Muscle of arm (tissue), 1 donor: ENCODE measurements at regions not wholly inside any gene's neighbourhood (a gene's known extent, or its start where the extent isn't known, plus 50 kb on each side); places are given as distances from the start of the nearest gene placed in this dataset.
"Not testable (repeated sequence)": the region's sequence is repeated elsewhere in the genome, so short reads cannot be mapped to it uniquely, and the experiment has no call there.

ENCODE experiments used
- DNase-seq: peaks from one replicate; pipeline ENCODE4 v3.0.0-alpha.2; 2013

DNA sequence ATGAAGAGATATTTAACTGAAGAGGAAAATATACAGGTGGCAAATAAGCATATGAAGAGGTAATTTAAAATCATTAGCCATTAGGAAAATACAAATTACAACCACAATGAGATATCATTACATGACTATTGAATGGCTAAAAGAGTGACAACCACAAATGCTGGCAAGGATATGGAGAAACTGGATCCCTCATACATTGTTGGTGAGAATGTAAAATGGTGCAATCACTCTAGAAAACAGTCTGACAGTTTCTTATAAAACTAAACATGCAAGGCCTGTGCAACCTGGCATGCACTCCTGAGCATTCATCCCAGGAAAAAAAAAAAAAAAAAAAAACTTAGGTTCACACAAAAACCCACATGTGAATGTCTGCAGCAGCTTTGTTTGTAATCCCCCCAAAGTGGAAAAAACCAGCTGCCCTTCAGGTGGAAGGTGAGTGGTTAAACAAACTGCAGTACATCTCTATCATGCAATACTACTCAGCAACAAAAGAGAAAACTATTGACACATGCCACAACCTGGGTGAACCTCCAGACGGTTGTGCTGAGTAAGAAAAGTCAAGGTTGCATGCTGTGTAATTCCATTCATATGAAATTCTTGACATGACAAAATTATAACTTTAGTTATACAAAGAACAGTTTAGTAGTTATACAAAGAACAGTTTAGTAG is 189.2 kb upstream of the IRF2BP2 start:
- not testable (repeated sequence) for DNase-seq

DNA sequence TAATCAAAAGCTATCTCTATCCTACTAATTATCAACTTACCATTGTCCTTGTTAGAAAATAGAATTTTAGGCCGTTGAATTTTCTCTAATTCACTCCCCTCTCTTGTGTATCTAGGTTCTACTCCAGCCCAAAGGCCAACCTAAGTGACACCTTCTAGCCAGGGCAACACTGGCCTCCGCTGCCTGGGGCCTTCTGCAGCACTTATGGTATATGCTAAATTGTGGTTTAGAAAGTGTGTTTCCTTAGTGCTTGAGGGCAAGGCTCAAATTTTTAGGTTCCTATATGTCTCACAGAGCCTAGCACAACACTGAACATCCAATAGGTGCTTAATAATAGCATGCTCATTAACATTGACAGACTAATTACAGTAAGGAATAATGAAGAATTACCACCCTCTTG is 187.2 kb upstream of the IRF2BP2 start:
- not testable (repeated sequence) for DNase-seq

DNA sequence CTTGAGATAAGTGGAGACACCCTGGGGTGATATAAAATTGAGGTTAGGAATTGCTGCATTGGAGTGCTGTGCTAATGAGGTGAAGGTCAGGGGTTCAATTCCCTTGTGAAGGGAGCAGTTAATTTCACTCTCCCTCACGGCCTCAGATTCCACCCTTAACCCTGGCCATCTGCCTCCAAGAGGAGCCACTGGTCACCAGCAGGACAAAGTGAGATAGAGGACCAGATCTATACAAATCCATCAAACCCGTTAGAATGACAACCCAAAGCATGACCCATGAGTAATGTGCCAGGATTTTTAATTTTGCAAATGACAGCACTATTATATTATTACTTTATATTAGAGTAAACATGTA is 186.4 kb upstream of the IRF2BP2 start:
- DNase-seq = not testable (repeated sequence)

DNA sequence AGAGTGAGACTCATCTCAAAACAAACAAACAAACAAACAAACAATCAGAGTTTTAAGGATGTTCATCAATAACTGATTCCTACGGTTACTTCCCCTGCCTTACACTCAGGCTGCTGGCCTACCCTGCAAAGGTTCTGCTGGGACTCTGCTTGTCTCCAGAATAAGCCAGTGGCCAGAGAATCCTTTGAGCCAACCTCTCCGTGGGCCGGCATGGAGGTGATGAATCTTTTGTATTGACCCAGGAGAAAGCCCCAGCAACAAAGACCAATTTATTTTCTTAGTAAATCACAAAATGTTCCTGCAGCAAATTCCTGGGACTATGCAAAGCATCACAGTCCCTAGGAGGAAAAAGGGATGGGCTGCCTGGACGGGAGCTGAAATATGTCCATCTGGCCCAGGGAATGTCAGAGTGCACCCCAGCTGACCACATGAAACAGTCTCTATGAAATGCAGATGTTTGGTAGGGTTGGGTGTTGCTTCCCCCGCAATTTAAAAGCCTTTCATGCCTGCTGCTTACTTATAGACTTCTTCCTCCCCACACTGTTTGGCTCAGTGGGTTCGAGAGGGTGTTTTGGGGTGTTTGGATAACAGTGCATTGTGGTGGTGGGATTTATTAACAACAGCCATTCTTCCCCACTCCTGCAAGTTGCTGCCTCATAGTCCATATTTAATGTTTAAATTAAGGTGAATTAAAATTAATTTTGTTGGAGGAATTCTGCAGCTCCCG is 185.9 kb upstream of the IRF2BP2 start:
- DNase-seq = not testable (repeated sequence)

DNA sequence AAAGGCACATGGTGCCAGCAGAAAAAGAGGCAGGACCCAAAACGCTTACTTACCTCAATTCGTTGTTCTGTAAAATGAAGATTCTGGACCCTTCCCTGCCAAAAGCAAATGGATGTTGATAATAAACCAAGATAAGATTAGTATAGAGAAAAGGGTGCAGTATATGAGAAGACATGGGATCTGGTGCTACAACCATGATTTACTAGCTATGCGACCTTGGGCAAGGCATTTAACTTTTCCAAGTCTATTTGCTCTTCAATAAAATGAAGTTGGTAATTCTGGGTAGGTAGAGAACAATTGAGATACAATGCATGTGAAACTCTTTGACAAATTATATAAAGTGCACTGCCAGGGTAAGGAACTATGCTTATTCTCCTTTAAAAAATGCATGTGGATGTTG is 185.0 kb upstream of the IRF2BP2 start:
- not testable (repeated sequence) for DNase-seq

DNA sequence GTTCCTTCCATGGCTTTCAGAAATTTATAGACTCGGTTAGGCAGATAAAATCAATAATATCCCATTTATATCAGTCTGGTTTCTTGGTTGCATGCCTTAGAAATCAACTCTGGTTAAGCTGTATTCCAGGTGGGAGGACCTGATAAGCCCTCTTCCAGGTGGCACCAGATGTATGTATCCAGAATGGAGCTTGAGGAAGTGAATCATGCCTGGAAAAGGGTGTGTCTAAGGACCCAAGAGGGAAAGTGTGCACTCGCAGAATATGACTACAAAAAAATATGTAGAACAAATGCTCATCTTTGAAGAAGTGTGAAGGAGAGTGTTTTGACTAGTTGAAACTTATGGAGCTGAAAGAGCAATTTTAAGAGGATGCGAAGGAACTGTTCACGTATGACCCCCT is 184.5 kb upstream of the IRF2BP2 start:
- DNase-seq = not testable (repeated sequence)

DNA sequence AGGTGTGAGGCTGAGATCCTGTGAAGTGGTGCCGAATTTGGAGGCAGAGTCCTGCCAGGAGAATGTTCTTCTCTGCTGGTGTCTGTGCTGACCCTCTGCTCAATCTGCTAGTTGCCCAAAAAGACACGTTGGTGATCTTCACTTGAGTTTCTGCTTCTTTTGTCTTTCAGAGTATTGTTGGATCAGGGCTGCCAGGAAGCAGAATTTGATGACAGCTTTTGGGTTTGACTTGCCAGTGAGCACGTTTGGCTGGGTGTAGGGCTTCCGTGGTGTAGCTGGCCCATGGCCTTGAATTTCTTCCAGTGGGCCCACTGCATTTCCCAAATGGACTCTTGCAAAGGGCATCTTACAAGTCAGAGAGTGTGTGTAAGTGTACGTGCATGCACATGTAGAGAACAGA is 183.9 kb upstream of the IRF2BP2 start:
- DNase-seq = not testable (repeated sequence)

DNA sequence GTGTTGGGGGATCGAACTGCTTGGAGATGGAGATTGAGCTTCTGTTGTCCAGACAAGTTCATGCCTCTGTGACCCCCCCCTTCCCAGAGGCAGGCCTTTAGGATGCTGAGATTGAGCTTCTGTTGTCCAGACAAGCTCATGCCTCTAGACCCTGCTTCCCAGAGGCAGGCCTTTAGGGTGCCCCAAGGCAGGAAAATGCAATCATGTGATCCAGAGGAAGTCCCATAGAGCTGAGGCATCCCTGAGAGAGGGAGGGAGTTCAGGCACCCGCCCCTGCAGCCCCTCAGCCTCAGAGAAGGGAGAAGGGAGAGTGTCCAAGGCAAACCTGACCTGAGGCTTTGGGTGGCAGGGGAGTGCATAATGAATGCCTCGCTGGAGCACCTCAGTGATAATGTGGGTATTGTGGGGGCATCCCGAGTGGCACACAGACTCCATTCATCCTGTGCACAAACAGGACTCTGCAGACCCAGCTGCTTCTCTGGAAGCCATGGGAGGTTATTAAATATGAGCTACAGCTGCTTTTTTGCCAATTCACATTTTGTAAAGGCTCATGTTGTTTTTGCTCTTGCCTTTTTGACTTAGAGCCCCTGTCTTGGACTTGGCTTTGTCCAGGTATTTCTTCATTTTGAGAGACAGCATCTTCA is 182.4 kb upstream of the IRF2BP2 start:
- DNase-seq = not testable (repeated sequence)

DNA sequence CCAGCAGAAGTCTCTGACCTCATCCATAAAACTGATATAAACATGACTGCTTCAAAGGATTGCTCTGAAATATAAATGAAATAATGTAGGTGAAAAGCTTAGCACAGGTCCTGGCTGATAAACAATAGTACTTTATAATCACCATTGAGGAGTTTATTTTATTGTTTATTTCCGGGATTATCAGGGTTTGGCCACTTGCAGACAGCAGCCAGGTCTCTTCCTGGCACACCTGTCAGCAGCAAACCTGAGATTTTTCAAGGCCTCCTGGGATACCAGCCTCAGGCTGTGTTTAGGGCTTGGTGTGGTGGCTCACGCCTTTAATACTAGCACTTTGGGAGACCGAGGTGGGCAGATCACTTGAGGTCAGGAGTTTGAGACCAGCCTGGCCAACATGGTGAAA is 181.6 kb upstream of the IRF2BP2 start:
- not testable (repeated sequence) for DNase-seq

DNA sequence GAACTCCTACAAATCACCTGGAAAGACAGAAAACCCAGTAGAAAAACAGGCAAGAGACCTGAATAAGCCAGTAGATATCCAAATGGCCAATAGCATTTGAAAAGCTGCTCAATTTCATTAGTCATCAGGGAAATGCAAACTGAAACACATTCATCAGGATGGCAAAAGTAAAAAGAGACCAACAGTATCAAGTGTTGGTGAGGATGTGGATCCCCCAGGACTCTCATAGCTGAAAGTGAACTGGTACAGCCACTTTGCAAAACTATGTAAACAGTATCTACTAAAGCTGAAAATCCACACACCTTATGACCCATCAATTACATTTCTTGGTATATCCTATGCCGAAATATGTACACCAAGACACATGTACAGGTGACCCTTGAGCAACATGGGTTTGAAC is 180.4 kb upstream of the IRF2BP2 start:
- not testable (repeated sequence) for DNase-seq

DNA sequence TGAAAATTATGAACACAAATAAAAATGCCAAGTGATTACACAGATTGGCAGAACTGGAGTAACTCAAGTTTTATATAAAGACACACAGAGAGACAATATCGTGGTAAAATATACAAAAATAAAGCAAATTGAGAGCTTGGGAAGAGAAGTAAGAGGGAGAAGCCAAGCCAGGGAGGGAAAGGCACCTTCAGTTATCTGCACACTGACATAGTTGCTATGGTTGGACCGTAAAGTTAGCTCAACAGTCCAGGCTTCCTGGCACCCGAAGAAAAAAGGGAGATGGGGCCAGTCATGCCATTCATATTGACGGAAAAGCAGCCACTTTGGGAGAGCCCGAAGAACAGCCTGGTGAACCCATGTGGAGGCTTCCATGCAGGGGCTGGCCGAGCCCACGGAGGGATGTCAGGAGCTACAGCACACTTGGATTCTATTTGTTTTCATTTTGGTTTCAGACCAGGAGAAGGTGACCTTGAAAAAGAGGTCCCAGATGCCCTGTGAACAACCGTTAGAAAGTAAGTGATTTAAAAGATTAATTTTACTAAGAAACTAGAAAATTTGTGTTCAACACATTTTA is 177.1 kb upstream of the IRF2BP2 start:
- not testable (repeated sequence) for DNase-seq

DNA sequence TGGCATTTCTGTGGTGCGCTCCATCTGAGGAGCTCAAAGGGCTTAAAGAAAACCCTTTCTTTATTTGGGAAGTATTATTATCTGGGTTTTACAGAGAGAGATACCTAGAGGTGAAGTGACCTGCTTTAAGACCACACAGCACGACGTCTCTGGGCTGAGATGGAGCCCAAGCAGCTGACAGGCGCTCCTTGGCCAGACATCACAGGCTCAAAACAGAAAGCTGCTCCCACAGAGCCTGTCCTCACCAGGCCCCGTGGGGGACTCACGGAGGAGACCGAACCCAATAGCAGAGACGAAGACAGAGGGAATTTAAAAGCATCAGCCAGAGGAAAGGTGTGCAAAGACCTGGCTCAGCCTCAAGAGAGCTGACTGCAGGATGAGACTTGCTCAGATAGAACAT is 175.9 kb upstream of the IRF2BP2 start:
- not testable (repeated sequence) for DNase-seq

DNA sequence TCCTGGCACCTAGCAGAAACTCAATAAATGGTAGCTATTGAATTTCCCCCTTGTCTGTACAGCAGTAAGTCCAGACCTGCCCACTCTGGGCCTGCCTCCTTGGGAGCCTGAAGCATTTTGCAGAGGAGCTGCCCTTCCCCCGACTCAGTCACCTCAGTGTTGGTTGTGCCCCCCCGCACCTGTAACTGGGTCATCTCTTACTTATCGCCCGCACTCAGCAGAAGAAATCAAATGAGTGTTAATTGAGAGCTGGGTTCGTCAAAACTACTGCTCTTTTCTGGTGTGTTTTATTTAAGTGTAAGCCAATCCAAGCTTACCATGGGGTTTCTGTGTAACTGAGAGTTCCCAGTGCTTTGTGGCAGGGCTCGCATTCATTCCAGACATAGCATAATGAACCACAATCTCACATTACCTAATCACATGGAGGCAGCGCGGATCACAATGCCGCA is 175.5 kb upstream of the IRF2BP2 start:
- not testable (repeated sequence) for DNase-seq

DNA sequence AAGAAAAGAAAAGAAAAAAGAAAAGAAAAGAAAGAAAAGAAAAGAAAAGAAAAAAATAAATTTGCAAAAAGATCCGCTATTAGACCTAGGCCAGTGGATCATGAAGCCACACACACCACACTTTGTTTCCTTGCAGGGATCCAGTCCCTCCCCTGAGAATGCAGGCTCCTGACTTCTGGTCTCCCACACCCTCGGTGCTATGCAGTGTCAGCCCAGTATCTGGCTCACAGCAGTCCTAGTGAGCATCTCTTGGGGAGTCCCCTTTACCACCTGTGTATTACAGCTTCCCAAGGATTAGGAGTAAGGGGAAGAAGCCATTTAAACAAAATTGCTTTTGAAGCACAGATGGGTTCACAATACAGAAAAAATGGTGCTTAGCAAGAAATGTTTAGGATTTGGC is 174.1 kb upstream of the IRF2BP2 start:
- DNase-seq = not testable (repeated sequence)

DNA sequence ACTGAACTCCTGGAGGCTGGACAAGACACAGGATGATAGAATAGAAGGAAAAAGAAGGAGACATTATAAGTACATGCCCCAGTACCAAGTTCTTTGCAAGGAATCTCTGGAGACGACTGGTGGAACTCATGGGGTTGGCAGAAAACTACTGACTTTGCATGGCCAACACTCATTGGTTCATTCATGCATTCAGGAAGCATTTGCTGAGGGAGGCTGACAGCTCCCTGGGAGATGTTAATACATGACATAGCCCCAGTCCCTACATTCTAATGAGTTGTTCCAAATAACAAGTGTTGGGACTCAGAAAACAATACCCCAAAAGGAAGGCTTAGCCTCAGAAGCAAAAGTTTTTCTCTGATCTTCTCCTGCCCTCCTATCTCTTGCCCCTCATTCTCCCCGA is 172.8 kb upstream of the IRF2BP2 start:
- no peak for DNase-seq

DNA sequence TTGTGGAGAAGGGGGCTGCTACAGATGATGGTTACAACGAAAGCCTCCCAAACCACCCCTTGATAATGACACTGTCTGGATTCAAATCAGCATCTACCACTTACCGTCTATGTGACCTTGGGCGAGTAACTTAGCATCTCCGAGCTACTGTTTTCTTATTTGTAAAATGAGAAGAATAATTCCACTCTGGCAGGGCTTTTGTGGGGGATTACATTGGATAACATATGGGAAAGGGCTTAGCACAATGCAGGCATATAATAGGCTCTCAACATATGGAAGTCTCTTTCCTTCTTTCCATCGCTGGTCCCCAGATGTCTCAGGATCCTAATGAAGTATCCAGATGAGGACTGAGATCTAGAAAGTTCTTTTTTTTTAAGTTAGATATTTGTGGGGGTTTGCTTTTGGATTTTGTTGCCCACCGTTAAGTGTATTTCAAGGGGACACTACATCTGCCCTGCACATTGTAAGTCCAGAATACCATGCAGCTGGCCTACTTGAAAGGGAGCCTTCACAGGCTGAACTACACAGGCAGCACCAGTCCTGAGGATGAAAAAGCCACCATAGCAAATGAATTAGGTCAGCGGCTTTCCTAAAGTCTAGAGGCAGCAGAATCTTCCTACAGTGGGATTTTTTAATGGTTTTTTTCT is 172.2 kb upstream of the IRF2BP2 start:
- DNase-seq = peak; percentile 68

DNA sequence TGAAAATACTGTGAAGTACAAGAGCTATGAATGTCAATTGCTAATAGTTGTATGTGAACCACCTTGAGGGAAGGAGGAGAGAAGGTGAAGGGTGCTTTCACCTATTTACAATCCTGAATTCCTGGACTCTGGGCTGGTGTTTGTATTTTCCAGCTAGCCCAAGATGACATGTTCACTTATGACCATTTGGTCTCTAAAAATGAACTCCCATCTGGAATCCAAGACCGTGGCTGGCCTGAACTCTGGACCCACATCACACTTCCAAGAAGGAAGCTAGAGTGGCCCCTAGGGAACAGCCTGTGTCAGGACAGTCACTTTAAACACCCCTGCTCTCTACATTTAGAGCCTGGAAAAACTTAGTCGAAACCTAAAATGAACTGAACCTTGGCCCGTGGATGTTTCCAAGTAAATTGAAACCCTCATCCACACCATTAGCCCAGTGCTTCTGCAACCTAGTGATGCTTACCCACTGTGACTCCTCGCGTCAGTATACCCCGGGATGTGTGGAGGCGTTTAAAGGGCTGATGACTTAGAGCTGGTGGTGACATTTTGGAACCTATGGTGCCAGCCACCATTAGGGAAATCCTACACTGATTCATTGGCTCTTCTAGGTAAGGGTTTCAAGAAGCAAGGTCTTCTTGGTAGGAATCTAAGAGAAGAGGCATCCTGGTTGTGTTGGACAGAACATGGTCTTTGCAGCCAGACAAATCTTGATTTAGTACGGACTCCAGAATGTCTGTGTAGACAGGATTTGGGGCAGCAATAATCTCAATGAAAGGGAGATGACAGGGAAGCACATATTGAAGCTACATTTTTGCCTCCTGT is 171.5 kb upstream of the IRF2BP2 start:
- DNase-seq = no peak

DNA sequence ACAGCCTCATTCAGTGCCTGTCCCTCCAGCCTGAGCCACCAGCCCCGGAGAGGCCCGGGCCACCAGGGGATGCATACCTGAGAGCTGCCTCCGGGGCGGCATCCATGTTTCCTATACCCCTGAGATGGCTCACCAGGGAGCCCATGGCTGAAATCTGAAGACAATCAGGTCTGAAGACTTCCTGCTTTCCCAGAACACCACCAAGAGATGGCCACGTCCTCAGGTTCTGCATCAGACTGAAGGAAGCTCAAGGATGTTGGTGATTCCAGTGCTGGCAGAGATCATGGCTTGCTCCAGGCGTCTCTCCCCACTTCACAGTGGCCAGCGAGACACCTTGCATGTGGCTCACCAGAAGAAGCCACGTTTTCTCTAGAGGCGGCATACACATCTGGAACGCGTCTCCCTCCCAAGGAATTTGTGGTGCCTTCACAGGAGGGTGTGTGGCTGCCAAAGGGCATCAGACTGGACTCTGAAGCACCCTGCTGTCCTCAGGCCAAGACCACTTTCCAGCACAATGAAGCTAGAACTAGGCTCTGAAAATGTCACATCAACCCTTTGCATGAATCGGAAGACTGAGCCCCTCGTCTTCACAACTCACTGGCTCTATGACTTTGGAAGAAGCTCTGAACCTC is 170.7 kb upstream of the IRF2BP2 start:
- DNase-seq = no peak

DNA sequence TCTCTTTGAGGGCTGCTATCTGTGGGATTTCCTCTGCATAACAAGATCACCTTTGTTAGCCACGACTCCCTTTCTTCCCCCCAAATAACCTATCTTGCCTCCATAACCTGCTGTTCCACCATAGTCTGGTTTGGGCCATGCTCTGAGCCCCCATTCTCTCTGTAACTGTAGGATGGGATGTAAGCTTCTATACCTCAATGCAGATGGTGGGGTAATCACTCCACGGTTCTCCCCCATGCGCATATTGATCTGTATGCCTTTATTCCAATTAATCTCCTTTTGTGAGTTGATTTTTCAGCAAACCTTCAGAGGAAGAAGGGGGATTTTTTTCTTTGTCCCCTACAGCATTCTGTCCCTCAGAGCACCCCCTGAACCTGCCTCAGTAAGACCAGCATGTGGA is 170.1 kb upstream of the IRF2BP2 start:
- DNase-seq = no peak

DNA sequence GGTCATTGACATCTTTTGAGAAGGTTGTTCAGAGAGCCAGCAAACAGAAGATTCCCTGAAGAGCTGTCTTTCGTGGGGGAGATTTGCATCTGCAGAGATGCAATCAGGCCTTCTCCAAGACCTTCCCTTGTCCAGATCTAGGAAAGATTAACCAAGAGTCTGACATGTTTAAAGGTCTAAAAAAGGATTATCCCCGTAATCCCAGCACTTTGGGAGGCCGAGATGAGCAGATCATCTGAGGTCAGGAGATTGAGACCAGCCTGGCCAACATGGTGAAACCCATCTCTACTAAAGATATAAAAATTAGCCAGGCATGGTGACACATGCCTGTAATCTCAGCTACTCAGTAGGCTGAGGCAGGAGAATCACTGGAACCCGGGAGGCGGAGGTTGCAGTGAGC is 169.6 kb upstream of the IRF2BP2 start:
- DNase-seq = not testable (repeated sequence)

DNA sequence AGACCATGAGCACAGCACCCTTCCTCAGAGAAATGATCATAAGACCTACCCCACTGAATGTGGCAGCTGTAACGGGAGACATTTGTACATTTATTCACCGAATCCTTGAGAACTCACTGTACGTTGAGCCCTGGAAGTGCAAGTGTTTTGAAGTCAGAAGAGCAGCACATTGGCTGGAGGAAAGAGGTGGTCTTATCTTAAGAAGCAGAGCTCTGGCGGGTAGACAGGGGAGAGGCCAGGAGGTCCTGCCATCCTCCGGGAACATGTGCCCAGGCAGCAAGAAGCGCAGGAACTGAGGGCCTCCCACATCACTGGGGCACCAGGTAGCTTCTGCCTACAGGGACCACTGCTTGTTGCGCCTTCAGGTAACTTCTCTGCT is 169.2 kb upstream of the IRF2BP2 start:
- DNase-seq = no peak
